Right ventricle myocardium superior (tissue), 1 donor: ENCODE measurements at regions not wholly inside any gene's neighbourhood (a gene's known extent, or its start where the extent isn't known, plus 50 kb on each side); places are given as distances from the start of the nearest gene placed in this dataset.
A peak's percentile ranks its signal among the peaks of the same experiment; 100 is the strongest.
"Not testable (repeated sequence)": the region's sequence is repeated elsewhere in the genome, so short reads cannot be mapped to it uniquely, and the experiment has no call there.

ENCODE experiments used
- ATAC-seq: fragments of 200-7000 bp; cut with Tn5 transposase; one replicate; pipeline ENCODE4 v1.9.1; 2020; ENCODE audit warnings: mild to moderate bottlenecking; ENCODE audit not compliant: poor library complexity
- DNase-seq: peaks from one replicate; pipeline ENCODE4 v3.0.0-alpha.2; 2020
- intact Hi-C: fragments of 100-400 bp; cut with DNase I; formaldehyde crosslinking; loops from one replicate; pipeline ENCODE4 v1.11.2; 2022
- donor health status: DM: no; HTN: yes; CAD: no; lungs with severe emphysema.

GRCh38 chr2:87477669-87478428 lies 270.0 kb upstream of the PLGLB2 start:
- ATAC-seq = peak; percentile 89
- intact Hi-C loops, DNase-seq: not testable (repeated sequence)

DNA sequence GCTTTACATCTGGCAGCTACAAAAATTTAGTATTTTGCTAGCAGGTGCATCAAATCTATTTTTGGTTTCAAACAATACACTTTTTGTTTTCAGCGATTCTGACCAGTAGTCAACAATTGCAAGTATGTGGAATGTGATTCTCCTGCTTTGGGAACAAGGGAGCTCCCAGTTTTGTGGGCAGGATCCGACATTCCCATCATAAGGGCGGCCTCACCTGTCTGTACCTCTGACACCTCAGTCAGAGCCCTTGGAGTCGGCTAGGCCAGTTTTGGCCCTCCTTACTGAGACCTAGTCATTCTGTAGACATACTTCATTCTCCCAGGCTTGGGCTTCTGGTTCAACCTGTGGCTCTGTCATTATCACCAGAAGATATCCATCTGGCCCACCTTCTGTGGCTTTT lies 269.0 kb upstream of the PLGLB2 start:
- DNase-seq, intact Hi-C loops, ATAC-seq: not testable (repeated sequence)

GRCh38 chr2:87483093-87483680 lies 264.7 kb upstream of the PLGLB2 start:
- DNase-seq, ATAC-seq, intact Hi-C loops: not testable (repeated sequence)

DNA sequence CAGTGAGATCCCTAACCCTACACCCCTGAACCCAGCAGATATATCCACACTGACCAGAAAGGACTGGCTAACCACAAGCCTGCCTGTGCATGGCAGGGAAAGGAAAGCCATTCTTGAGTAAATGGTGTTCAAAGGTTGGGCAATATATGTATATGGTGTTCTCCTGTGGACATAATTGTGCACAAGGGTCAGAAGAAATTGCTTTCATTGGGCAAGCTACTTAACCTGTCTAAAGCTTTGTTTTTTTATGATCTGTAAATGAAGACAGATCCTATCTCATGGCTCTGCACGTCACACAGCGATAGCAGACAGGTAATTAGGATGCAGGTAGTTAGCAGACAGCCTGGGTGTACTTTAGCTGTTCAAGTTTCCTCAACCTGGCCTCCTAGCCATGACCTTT lies 263.5 kb upstream of the PLGLB2 start:
- intact Hi-C loops, ATAC-seq, DNase-seq: not testable (repeated sequence)

DNA sequence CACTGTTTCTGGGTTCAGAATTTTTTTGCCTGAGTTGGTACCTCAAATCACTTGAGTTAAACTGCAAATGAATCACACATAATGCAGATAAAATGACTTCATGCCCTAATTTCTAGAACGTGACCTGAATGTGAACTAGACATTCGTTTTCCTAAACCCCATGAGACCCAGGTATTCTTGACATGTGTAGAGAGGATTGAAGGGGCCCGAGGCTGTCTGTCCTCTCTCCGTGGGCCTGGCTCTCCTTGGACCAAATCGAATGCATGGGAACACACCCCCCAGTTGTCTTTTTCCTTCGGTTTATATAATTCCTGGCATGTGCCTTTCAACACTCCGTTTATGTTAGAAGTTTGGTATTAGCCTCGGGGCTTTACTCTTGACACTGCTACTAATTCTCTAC lies 262.4 kb upstream of the PLGLB2 start:
- DNase-seq, ATAC-seq, intact Hi-C loops: not testable (repeated sequence)

DNA sequence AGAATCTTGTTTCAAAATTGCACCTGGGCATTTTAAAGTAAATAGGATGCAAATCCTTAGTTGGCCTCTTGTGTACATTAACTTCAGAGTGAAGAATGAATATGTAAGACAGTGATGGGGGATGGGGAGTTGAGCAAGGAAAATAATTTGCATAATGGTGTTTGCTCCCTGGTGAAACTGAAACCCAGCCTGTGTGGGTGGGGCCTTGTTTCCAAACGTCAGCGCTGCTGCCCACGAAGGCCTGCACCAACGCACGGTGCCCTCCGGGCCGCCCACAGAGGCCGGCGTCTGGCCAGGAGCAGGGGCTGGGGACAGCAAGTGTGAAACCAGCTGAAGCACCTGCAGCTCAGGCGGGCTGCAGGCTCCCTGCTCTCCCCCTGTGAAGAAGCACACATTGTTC lies 262.0 kb upstream of the PLGLB2 start:
- DNase-seq, intact Hi-C loops: not testable (repeated sequence)
- ATAC-seq = peak; percentile 91

- intact Hi-C loops = not testable (repeated sequence)
- ATAC-seq = peak; percentile 11
Measured at GRCh38 chr2:87486413-87486812, 261.5 kb upstream of the PLGLB2 start.

DNA sequence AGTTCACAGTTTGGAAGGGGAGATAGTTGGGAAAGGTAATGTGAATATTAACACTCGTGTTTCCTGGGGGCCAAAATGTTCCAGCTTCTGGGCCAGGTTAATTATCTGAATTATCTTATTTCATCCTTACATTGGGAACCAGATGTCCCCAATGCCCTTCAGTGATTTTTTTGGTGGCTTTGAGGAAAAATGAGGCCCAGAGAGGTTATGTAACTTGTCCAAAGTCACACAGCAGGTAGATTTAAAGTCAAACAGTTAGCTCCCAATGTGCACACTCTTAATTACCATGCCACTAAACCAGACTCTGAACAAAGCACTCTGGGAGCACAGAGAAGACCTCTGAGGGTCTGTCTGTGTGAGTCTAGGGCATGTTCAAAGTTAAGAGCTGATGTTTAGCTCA lies 259.9 kb upstream of the PLGLB2 start:
- DNase-seq, intact Hi-C loops, ATAC-seq: not testable (repeated sequence)

More at GRCh38 chr2:87486413-87486812, 261.5 kb upstream of the PLGLB2 start:
- not testable (repeated sequence) for DNase-seq

DNA sequence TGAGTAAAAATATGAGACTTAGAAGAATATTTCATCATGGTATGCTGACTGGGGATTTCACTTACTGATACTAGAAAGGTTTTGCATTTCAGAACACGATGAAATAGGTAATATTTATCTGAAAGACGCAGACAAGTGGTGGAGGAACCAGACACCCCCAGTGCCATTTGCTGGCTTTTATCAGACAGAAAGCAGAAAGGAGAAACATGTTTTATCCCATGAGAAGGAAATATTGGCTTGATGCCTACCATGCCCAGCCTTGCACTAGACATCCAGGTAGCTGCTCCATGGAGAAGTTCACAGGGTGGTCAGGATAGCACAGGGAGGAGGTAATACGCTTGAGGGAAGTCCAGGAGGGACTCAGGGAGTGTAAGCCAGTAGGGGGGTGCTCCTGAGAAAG lies 258.9 kb upstream of the PLGLB2 start:
- ATAC-seq, DNase-seq, intact Hi-C loops: not testable (repeated sequence)

DNA sequence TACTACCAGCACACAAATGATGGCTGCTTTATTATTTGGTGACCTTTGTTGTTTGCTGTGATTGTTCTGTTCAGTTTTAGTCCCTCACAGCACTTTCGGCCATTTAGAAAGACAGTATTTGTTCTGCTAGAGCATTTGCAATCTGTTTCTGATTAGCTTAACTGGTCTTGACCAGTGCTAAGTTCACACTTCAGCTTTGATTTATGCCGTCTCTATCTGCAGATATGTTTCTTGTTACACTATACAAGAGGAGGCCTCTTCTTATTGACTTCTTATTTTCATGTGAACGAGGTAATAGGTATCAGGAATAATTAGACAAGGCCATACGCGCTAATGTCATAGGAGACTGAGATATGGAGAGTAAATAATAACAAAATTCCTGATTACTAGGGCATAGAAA lies 253.0 kb upstream of the PLGLB2 start:
- DNase-seq, ATAC-seq, intact Hi-C loops: not testable (repeated sequence)

DNA sequence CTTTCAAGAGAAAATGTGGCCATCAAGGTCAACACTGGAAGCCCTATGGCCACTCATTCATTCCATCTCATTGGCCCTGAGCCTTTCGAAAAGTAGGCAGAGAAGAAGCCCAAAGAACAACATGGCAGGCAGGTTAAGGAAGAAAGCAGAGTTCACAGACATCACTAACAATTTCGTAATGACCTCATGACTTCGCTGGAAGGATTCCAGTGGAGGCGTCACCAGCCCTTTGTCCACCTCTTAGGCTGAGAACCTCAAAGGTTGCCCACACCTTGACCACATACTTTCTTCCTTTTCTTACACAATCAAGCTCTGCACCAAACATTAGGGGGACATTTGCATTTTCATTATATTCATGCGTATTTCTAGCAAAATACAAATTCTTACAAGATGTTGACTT lies 252.4 kb upstream of the PLGLB2 start:
- DNase-seq, intact Hi-C loops, ATAC-seq: not testable (repeated sequence)

DNA sequence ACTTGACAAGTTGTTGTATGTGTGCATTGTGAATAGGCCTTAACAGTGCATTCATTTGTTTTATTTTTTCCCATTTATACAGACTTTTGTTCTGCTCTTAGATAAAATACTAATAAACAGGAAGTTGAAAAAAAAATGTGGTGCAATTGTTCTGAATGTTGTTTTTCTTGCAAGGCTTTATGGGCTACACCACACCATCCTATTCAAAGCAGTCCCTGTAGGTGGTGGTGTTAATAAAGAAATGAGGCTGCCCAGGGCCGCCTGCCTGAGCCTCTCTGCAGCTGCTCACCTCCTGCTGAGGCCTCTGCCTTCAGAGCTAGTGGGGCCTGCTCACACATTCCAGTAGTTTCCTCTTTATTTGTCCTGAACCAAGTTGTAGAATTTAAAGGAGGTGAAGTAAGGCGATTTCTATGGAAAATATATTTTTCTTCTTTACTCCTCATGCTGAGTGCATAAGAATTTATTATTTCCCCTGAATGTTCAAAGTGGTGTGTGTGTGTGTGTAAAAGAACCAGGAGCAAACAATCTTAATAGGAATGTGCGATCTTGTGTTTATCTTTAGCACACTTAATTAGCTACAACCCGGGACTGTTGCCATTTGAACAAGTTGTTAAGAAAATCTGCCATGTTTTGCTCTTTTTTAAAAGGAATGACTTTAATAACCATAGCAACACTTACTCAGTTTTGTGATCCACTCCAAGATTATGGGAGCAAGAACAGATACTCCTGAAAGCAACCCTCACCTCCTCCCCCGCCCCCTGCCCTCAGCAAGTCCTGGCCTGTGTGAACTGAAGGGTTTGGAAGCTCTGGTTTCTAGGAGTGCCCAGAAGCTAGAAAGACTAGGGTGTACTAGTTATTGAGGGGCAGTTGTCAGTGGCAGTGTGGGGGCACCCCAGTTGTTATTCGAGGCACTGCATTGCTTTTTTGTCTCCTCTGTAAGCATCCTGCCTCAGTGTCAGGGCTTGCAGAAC lies 251.6 kb upstream of the PLGLB2 start:
- DNase-seq, intact Hi-C loops: not testable (repeated sequence)
- ATAC-seq = peak; percentile 97

DNA sequence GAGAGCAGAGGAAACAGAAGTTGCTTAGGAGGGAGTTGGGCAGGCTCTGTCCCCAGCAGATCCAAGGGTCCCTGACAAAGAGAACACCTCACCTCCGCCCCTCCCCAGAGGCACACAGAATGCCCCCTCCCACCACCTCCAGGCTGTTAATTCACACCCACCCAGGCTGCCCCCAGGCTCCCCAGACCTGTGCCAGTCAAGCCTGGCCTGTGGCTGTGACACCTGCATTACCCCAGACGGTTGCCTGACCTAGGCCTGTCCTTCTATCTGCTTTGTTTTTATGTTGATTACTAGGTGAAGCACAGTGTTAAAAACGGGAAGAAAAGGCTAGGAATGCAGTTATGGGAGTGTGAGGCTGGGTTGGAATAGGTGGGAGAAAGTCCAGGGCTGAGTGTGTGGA lies 250.8 kb upstream of the PLGLB2 start:
- DNase-seq, intact Hi-C loops: not testable (repeated sequence)
- ATAC-seq = peak; percentile 12

- DNase-seq, intact Hi-C loops, ATAC-seq: not testable (repeated sequence)
Measured at GRCh38 chr2:87497700-87498099, 250.2 kb upstream of the PLGLB2 start.

- DNase-seq, intact Hi-C loops: not testable (repeated sequence)
- ATAC-seq = peak; percentile 11
Measured at GRCh38 chr2:87498169-87498853, 249.6 kb upstream of the PLGLB2 start.

- ATAC-seq = peak; percentile 12
- DNase-seq, intact Hi-C loops: not testable (repeated sequence)
Measured at GRCh38 chr2:87498854-87499238, 249.0 kb upstream of the PLGLB2 start.

GRCh38 chr2:87499860-87500259 lies 248.0 kb upstream of the PLGLB2 start:
- ATAC-seq, intact Hi-C loops, DNase-seq: not testable (repeated sequence)

GRCh38 chr2:87500421-87500820 lies 247.5 kb upstream of the PLGLB2 start:
- DNase-seq, ATAC-seq, intact Hi-C loops: not testable (repeated sequence)
